ENCODE measurements at regions not wholly inside any gene's neighbourhood (a gene's known extent, or its start where the extent isn't known, plus 50 kb on each side); places are given as distances from the start of the nearest gene placed in this dataset.

GRCh38 chr13:62292714-62293480 lies 877.2 kb upstream of the PCDH20 start:
- no peak for DNase-seq

GRCh38 chr13:62290542-62290941 lies 874.9 kb upstream of the PCDH20 start:
- DNase-seq: no peak

- no peak for DNase-seq
Observed at GRCh38 chr13:62287764-62288163, 872.1 kb upstream of the PCDH20 start.

- DNase-seq: no peak
Observed at GRCh38 chr13:62280590-62280989, 864.9 kb upstream of the PCDH20 start.

GRCh38 chr13:62278271-62278670 lies 862.6 kb upstream of the PCDH20 start:
- DNase-seq: no peak

GRCh38 chr13:62251734-62252133 lies 836.1 kb upstream of the PCDH20 start:
- no peak for DNase-seq

GRCh38 chr13:62250501-62251201 lies 835.0 kb upstream of the PCDH20 start:
- no peak for DNase-seq

GRCh38 chr13:62246581-62246980 lies 830.9 kb upstream of the PCDH20 start:
- no peak for DNase-seq

- DNase-seq: no peak
Observed at GRCh38 chr13:62243106-62243505, 827.5 kb upstream of the PCDH20 start.

GRCh38 chr13:62234780-62235440 lies 819.3 kb upstream of the PCDH20 start:
- DNase-seq: no peak

- no peak for DNase-seq
Observed at GRCh38 chr13:62210951-62211350, 795.3 kb upstream of the PCDH20 start.

- DNase-seq: no peak
Observed at GRCh38 chr13:62209529-62209928, 793.9 kb upstream of the PCDH20 start.

GRCh38 chr13:62207388-62207787 lies 791.7 kb upstream of the PCDH20 start:
- no peak for DNase-seq

GRCh38 chr13:62206165-62206564 lies 790.5 kb upstream of the PCDH20 start:
- no peak for DNase-seq

- DNase-seq: no peak
Observed at GRCh38 chr13:62205273-62205672, 789.6 kb upstream of the PCDH20 start.

GRCh38 chr13:62194371-62194770 lies 778.7 kb upstream of the PCDH20 start:
- DNase-seq: no peak

- DNase-seq: no peak
Observed at GRCh38 chr13:62193919-62194318, 778.3 kb upstream of the PCDH20 start.

GRCh38 chr13:62185631-62186255 lies 770.1 kb upstream of the PCDH20 start:
- DNase-seq: no peak

GRCh38 chr13:62176051-62176450 lies 760.4 kb upstream of the PCDH20 start:
- no peak for DNase-seq

GRCh38 chr13:62173958-62174357 lies 758.3 kb upstream of the PCDH20 start:
- DNase-seq: no peak

- no peak for DNase-seq
Observed at GRCh38 chr13:62171697-62172096, 756.0 kb upstream of the PCDH20 start.

GRCh38 chr13:62168891-62169290 lies 753.2 kb upstream of the PCDH20 start:
- no peak for DNase-seq

- DNase-seq: no peak
Observed at GRCh38 chr13:62167650-62168172, 752.1 kb upstream of the PCDH20 start.

All from stimulated activated CD4-positive, alpha-beta T cell treated with anti-CD3 and anti-CD28 coated beads, Interleukin-15, amount 100 ng/mL, for 24 hours (primary cell).